Loucy (cell line): ENCODE measurements at regions not wholly inside any gene's neighbourhood (a gene's known extent, or its start where the extent isn't known, plus 50 kb on each side); places are given as distances from the start of the nearest gene placed in this dataset.

Experiments
- H2AFZ ChIP-seq: fragments of 200-600 bp; sonication (generic); 2 replicates; pipeline ENCODE4 v1.6.0; 2016; ENCODE audit warnings: antibody characterized with exemption, mild to moderate bottlenecking, low read length, moderate library complexity
- H3F3A ChIP-seq: fragments of 200-600 bp; 2 replicates; pipeline ENCODE4 v1.6.0; 2016; ENCODE audit warnings: antibody characterized with exemption, low read depth, mild to moderate bottlenecking
- H3K27me3 ChIP-seq: fragments of 200-600 bp; sonication (generic); 2 replicates; pipeline ENCODE4 v1.6.1; 2014; ENCODE audit warnings: low read length, mild to moderate bottlenecking; ENCODE audit not compliant: insufficient read depth, poor library complexity, severe bottlenecking
- H3K36me3 ChIP-seq: fragments of 200-600 bp; sonication (generic); 2 replicates; pipeline ENCODE4 v1.6.1; 2016; ENCODE audit warnings: low read length; ENCODE audit not compliant: insufficient read depth
- H3K4me1 ChIP-seq: fragments of 200-600 bp; sonication (generic); 2 replicates; pipeline ENCODE4 v1.5.1; 2014; ENCODE audit warnings: low read length, mild to moderate bottlenecking; ENCODE audit not compliant: insufficient read depth, poor library complexity, severe bottlenecking
- H3K4me2 ChIP-seq: fragments of 200-600 bp; sonication (generic); 2 replicates; pipeline ENCODE4 v1.6.0; 2014; ENCODE audit warnings: antibody characterized with exemption, low read length, low read depth, mild to moderate bottlenecking; ENCODE audit not compliant: poor library complexity, severe bottlenecking
- H3K4me3 ChIP-seq: fragments of 200-600 bp; sonication (generic); 2 replicates; pipeline ENCODE4 v1.5.1; 2014; ENCODE audit warnings: low read length, mild to moderate bottlenecking, mixed read lengths; ENCODE audit not compliant: poor library complexity, severe bottlenecking
- H3K79me2 ChIP-seq: fragments of 200-600 bp; sonication (generic); 2 replicates; pipeline ENCODE4 v1.6.1; 2014; ENCODE audit warnings: low read length; ENCODE audit not compliant: insufficient read depth
- H3K9ac ChIP-seq: fragments of 200-600 bp; sonication (generic); 2 replicates; pipeline ENCODE4 v1.6.0; 2014; ENCODE audit warnings: mild to moderate bottlenecking, low read depth, low read length, moderate library complexity; ENCODE audit not compliant: poor library complexity, severe bottlenecking
- H3K9me2 ChIP-seq: fragments of 200-600 bp; sonication (generic); replicated peaks from 2 replicates; pipeline ENCODE4 v1.6.1; 2016; ENCODE audit warnings: low read depth, low read length, mixed read lengths
- H3K9me3 ChIP-seq: fragments of 200-600 bp; sonication (generic); 2 replicates; pipeline ENCODE4 v1.6.1; 2014; ENCODE audit warnings: mild to moderate bottlenecking, antibody characterized with exemption, low read length, low read depth; ENCODE audit not compliant: insufficient read depth
- H4K20me1 ChIP-seq: fragments of 200-600 bp; sonication (generic); 2 replicates; pipeline ENCODE4 v1.6.0; 2014; ENCODE audit warnings: antibody characterized with exemption, low read length, mild to moderate bottlenecking; ENCODE audit not compliant: insufficient read depth, poor library complexity, severe bottlenecking
- EZH2phosphoT487 ChIP-seq: fragments of 200-600 bp; IDR thresholded peaks from 2 replicates; pipeline ENCODE4 v1.6.1; 2018; ENCODE audit warnings: antibody characterized with exemption, mild to moderate bottlenecking, moderate library complexity, borderline replicate concordance
- TF ChIP-seq, protein P1 (sequence below): fragments of 200-600 bp; sonication (generic); conservative IDR thresholded peaks from 2 replicates; pipeline ENCODE4 v1.5.1; 2014; ENCODE audit warnings: mild to moderate bottlenecking, antibody characterized with exemption, low read length

- Histone ChIP-seq H3K4me2 (no peak overlapping the region), H3K4me1 (no peaks in the 10 kb centered on the region), H3K9me2 (no peaks in the 10 kb centered on the region), H3F3A (no peaks in the 10 kb centered on the region), H3K79me2 (no peaks in the 10 kb centered on the region), H3K27me3 (no peaks in the 10 kb centered on the region), H4K20me1 (no peaks in the 10 kb centered on the region), H3K9ac (no peak overlapping the region), H3K4me3 (no peak overlapping the region), H3K36me3 (no peaks in the 10 kb centered on the region), H3K9me3 (no peaks in the 10 kb centered on the region), H2AFZ (no peak overlapping the region)
- TF ChIP-seq, protein P1, sequence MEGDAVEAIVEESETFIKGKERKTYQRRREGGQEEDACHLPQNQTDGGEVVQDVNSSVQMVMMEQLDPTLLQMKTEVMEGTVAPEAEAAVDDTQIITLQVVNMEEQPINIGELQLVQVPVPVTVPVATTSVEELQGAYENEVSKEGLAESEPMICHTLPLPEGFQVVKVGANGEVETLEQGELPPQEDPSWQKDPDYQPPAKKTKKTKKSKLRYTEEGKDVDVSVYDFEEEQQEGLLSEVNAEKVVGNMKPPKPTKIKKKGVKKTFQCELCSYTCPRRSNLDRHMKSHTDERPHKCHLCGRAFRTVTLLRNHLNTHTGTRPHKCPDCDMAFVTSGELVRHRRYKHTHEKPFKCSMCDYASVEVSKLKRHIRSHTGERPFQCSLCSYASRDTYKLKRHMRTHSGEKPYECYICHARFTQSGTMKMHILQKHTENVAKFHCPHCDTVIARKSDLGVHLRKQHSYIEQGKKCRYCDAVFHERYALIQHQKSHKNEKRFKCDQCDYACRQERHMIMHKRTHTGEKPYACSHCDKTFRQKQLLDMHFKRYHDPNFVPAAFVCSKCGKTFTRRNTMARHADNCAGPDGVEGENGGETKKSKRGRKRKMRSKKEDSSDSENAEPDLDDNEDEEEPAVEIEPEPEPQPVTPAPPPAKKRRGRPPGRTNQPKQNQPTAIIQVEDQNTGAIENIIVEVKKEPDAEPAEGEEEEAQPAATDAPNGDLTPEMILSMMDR = no peak
- TF ChIP-seq EZH2phosphoT487 = no peak
Observed at GRCh38 chr14:43528321-43528720, 978.8 kb downstream of the FSCB start.

GRCh38 chr14:43525658-43526057 lies 981.4 kb downstream of the FSCB start:
- Histone ChIP-seq H3K9ac (no peak overlapping the region), H3F3A (no peaks in the 10 kb centered on the region), H3K4me1 (no peaks in the 10 kb centered on the region), H3K27me3 (no peaks in the 10 kb centered on the region), H3K9me3 (no peaks in the 10 kb centered on the region), H3K9me2 (no peaks in the 10 kb centered on the region), H3K4me2 (no peak overlapping the region), H3K79me2 (no peaks in the 10 kb centered on the region), H4K20me1 (no peaks in the 10 kb centered on the region), H2AFZ (no peak overlapping the region), H3K4me3 (no peak overlapping the region), H3K36me3 (no peaks in the 10 kb centered on the region)
- TF ChIP-seq EZH2phosphoT487 = no peak
- TF ChIP-seq, protein P1 = no peak

GRCh38 chr14:43522901-43523300 lies 984.2 kb downstream of the FSCB start:
- H2AFZ ChIP-seq = no peak overlapping the region
- no peaks in the 10 kb centered on the region for H3K79me2 ChIP-seq
- no peak for TF ChIP-seq EZH2phosphoT487
- TF ChIP-seq, protein P1 = no peak
- no peak overlapping the region for H3K4me3 ChIP-seq
- H3K9me3 ChIP-seq = no peaks in the 10 kb centered on the region
- H3K9me2 ChIP-seq = no peaks in the 10 kb centered on the region
- H3K27me3 ChIP-seq = no peaks in the 10 kb centered on the region
- no peak overlapping the region for H3K4me2 ChIP-seq
- H3K9ac ChIP-seq = no peak overlapping the region
- no peaks in the 10 kb centered on the region for H4K20me1 ChIP-seq
- no peaks in the 10 kb centered on the region for H3K36me3 ChIP-seq
- no peaks in the 10 kb centered on the region for H3K4me1 ChIP-seq
- no peaks in the 10 kb centered on the region for H3F3A ChIP-seq
